HG03439 (cell line): ENCODE measurements at regions not wholly inside any gene's neighbourhood (a gene's known extent, or its start where the extent isn't known, plus 50 kb on each side); places are given as distances from the start of the nearest gene placed in this dataset.

Experiments
- ATAC-seq: cut with Tn5 transposase; IDR thresholded peaks from one replicate; pipeline ENCODE4 v1.9.1; 2021; ENCODE audit warnings: mild to moderate bottlenecking, moderate library complexity; ENCODE audit not compliant: unreplicated experiment

DNA sequence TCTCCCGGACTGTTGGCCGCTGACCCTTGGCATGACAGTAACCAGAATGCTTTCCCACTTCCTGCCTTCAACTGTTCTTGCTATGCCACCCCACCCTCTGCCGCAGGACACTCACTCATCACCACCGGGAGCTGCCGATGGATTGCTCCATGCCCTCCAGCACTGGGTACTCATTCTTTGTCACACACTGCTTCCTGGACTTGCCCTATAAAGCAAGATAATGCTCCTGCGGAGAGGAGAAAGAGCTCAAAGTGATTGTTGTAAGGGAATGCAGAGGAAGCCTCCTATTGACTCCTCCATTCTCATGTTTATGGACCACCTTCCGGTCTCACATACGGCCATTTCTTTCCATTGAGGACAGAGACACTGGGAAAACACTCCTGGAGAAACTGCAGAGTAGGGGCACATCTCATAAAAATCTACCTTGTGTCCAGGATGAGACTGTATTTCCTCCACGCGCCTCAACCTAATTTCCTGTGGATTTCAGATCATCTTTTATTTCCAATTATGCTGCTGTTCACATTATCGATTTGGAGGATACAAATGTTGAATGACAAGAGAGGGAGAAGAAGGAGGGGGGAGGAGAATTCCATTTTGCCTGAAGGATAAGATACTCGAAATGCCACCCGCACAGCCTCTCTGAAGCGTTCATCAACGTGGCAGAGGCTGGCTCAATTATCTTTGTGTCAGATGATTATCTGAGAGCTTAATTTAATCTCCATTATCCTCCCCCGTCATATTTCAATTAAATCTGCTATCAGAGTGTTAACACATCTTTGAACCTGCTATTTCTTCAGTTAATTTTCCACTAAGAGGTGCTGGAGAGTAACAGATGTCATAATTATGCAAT, 486.1 kb upstream of the SALL1 start:
- no peak for ATAC-seq

DNA sequence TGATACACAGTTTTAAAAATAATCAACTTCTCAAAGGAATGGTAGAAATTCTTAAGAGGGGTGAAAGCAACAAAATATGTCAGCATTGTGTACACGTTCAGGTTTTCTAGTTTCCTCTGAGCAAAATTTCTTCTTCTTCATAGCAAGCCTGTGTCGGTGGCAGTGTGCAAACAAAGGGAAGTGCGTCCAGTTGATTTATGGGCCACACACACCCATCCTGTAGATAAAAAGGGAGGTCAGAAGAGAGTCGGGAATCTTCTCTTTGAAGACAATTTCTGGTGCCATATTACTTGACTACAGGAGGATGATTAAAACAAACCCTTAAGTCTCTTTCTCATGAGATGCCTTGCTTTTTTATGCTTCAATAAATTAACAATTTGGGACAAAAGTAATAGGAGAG, 484.1 kb upstream of the SALL1 start:
- ATAC-seq: no peak

DNA sequence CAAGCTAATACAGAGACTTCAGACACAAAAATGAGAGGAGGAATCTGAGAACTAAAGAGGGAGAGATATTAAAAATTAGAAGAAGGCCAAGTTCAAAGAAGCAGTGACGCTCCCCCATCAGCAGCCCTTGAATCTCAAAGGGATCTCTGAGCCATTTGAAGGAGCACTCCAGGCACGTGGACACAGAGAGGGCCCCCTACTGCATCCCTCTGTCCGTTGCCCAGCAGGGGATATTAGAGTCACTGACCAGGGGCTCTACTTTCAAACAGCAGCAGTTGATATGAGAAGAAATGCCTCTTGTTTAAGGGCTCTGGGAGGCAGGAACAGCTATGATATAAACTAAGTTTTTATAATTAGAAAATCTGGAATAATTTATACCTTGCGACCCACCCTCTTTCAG, 479.0 kb upstream of the SALL1 start:
- ATAC-seq: no peak

DNA sequence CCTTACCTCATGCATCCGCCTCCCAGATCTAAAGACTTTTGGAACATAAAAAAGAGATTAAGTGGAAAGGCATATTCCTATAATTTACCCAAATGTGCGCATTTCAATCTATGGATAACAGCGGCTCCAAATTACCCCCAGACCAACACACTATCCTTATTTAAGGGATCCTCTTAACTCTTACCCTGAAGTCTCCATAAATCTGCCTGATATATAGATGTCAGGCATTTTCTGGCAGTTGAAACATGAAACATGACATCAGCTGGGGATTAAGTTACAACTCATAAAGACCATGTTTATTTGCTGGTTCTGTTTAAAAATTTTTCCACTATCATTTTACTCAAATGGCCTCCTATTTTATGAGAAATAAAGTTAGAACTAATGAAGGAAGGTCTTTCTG, 478.5 kb upstream of the SALL1 start:
- ATAC-seq: no peak

DNA sequence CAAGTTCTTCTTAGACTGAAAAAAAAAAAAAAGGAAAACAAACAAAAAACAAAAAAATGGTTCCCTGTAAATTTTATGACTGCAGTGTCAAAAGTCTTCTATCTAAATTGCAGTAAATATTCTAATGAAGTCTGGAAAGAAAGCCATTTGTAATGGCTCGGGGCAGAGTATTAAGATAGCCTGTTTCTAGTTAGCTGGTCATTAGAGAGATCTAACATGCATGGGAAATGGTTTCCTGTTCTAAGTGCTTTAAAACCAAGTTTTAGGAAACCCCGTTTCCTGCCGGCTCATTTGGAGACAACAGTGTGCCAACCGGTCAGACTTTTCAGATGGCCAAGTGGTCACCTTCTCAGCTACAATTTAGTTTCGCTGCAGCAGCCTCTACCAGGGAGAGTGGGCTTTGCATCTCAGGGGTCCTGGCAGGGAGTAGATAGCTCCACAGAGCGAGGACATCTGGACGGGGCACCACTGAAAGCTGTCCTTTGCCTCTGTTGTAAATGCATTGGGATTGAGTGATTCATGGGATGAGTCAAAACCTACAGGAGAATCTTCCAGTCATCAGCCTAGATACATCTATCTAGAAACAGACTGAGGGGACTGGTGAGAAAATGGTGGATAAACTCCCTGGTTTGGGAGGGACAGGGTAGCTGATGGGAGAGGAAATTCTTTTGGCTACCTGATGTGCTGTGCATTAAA, 473.2 kb upstream of the SALL1 start:
- ATAC-seq: no peak

DNA sequence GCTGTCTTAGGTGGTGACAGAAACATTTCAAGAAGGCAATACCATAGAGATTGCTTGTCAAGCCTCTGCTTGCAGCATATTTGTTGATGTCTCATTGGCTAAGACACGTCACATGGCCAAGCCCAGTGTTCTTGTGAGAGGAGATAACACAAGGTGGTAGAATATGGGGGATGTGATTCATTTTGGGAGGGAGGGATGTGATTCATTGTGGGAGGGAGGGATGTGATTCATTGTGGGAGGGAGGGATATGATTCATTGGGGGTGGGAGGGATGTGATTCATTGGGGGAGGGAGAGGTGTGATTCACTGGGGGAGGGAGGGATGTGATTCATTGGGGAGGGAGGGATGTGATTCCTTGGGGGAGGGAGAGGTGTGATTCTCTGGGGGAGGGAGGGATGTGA, 470.5 kb upstream of the SALL1 start:
- no peak for ATAC-seq

DNA sequence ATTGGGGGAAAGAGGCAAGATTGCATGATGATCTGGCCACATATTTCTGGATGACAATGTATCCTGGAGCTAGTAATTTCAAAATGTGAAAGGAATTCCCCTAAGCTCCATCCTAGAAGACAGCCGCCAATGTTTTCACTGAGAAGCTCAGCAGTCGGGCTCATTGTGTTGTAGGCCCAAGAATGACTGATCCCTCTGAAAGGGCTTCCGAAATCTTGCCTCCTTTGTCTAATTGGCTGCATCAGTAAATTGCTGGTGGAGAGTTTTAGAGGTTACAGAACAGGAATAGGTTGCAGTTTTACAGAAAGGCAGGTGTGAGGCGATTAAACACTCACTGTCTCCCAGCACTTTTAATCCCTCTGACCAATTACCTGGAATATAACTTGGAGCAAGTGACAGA, 464.1 kb upstream of the SALL1 start:
- no peak for ATAC-seq

DNA sequence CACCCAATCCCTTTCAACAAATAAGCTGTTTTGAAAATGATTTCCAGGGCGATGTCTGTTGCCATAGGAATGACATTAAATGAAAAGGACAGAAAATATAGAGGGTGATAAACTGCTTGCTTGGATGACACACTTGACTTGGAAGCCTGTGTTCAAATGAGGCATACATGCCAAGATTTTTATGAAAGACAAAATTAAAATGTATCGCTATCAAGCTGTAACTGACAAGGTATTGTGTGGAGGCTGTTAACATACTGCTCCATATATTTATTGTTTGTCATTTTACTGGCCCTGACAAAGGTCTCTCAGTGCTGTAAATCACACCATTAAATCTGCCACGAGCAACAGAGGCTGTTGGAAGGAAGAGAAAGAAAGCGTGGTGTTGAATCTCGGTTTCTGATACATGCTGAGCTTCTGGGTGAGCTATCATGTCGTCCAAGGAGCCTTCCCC, 456.2 kb upstream of the SALL1 start:
- ATAC-seq: no peak

DNA sequence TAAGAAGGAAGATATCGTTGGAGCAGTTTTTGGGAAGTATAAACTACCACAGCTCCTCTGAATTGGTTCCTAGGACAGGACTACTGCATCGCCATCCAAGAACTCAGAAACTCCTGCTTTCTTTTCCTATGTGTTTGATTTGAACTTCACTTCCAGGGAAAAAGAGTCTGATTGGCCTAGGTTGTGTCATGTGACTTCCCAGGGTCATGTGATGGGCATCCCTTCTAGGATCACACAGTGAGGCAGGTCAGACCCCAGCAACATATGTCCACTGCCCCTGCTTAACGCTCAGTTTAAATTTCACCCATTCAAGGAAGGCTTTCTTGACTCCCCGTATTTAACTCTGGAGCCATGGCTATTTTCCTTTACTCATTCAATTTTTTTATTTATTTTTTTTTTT, 445.2 kb upstream of the SALL1 start:
- ATAC-seq: no peak

DNA sequence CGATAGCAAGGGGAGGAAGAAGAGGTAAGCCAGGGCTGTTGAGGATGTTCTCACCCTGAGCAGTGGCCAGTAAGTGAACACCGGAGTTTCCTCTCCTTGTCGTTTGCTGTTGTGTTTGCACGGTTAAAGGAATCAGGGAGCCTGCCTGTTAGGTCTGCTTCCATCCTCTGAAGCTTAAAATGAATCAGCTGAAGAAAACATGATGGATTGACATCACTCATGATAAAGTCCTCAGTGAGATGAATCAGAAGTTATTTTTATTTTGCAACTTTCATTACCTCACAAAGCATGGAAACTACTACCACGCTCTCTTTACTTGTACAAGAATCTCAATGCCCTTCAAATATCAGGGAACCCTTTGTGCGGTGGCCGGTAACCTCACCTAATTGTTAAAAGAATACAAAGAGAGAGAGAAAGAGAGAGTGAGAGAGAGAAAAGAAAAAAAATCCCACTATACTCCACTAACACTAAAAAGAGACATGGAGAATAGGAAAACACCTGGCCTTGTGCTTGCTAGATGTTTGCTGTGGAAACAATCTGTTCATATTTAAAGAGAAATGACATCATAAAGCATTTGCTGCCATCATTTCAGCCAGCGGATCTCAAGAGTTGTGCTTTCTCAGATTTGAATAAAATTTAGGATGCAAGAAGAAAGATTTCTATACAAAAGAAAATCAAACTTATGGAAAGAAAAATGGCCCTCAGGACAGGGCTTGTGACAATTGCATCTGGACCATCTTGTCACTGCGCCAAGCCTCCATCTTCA, 441.6 kb upstream of the SALL1 start:
- no peak for ATAC-seq

DNA sequence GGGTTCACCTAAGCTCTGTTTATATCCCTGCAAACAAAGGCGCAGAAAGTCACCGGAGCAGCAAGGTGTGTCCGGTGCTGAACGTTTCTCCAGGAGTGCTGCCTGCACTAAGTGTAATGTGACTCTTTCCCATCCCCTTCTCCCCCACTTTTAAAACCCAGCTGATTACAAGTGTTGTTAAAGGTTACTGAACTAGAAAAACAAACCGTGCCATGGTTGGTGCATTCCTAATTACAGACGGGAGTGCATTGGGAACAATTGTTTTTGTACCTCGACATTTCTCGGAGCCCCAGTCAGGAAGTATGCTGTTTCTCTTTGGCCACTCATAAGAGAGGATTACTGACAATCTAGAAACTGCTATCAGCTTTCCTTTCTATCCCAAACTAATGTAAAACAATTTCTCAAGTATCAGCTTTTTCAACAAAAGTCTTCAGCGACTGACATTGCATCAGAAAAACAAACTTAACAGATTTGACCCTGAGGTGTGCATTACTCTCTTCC, 441.0 kb upstream of the SALL1 start:
- no peak for ATAC-seq

DNA sequence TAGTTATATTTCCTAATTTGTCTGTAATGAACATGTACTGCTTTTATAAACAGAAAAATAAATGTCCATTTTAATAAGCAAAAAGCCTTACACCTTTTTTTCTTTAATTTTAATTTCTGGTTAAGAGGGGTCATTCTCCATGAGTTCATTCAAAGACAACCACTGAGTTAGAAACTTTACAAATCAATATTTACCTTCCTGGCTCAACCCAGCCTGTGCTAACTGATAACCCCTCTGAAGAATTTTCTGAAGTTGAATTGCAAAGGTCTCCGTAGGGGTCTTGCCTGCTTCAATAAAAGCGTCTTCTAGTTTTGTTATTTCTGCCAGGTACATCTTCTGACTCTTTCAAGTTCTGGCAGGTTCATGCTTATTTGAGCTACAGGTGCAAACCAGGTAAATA, 440.4 kb upstream of the SALL1 start:
- no peak for ATAC-seq

DNA sequence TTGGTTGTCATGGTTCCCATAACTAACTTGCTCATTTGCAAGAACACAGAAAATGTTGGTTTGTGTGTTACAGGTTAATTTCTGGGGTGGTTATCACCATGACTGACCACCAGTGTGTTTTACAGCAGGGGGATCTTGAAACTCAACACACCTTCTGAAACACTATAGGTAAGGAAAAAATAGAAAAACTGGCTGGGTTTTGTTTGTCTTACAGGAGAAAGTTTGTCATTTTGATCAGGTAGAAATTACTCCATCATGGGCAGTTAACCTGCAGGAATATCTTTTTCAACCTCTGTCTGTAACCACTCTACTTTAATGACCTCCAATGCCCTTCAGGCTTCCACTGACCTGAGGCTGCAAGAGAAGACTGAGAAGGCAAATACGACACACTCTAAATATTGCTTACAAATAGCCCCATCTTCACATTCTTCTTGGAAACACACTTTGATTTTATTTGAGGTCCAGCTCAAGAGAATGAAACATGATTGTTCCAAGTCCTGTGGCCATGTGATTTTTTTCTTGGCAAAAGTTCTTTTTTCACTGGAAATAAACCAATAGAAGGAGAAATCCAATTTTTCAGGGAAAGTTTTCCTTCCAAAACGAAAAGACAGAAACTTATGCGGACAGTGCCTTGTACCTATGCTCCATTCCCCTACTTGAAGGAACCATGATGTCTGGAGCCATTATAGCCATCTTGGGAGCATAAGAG, 428.7 kb upstream of the SALL1 start:
- no peak for ATAC-seq

DNA sequence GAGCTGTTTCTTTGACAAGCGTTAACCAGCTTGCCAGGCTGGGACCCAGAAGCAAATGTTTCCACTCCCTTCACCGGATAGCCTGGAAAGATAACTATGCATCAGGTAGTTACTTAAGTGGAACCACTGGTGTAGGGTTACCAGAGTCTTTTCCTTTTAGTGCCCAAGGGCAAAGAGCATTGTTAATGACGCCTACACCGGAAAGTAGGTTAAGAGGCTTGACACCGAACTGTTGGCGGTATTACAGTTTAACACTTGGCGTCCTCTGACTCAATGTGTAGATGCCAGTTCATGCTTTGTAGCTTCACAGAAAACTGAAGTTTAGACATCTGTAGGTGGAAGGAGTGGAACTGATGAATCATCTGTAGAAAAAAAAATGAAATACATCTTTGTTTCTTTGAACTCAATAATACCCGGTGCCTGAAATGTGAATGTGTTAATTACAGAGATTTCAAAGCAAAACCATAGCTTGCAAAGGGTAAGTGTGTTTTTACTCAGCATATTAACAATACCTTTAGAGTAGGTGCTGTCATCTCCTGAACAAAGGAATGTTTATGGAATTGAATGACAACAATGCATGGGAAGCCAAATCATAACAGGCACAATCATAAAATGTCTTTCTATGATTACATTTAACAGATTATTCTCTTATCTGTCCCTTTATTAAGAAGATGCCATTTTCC, 426.7 kb upstream of the SALL1 start:
- no peak for ATAC-seq

DNA sequence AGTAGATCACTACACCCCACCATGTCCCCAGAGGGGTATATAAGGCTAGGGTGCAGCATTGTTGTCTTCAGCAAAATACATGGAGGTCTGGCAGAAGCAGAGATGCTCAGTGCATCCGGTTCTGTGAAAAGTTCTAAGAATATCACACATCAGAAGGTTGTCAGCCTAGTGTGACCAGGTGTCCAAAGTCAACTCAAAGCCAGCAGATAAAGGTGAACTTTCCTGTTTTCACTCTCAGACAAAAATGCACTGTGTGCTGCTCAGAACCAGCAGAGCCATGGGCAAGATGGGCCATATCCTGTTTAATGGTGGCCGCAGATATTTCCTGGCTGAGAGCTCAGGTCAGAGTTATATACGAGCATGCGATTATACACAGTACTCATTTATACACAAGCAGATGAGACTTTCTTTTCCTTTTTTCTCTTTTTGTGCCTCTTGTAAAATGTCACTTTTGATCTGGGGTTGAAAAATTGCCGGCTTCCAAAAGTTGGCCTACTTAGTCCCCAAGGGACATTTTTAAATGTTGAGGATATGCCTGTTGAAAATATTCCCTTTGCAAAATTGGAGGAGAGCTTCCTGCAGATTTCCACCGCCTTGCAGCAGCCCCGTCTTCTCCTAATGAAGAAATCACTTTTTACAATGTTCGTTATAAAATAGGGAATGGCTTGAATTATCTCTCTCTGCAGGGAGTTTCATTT, 425.6 kb upstream of the SALL1 start:
- no peak for ATAC-seq

DNA sequence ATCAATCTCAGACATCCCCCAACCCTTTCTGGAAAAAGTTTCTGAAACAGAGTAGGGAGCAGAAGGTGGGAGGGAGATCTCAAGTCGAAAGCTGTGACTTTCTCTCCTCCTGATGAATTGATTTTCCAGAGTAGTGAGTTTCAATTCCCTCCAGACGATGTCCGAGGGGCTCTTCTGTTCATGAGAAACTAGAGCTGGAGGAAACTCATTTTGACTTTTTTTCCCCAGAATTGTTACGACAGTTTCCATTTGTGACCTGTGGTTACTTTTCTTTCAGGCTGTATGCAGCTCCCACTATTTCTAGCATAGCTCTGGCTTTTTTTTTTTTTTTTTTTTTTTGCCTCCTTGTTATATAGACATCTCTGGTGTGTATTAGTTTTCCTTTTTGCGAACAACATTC, 422.1 kb upstream of the SALL1 start:
- no peak for ATAC-seq

DNA sequence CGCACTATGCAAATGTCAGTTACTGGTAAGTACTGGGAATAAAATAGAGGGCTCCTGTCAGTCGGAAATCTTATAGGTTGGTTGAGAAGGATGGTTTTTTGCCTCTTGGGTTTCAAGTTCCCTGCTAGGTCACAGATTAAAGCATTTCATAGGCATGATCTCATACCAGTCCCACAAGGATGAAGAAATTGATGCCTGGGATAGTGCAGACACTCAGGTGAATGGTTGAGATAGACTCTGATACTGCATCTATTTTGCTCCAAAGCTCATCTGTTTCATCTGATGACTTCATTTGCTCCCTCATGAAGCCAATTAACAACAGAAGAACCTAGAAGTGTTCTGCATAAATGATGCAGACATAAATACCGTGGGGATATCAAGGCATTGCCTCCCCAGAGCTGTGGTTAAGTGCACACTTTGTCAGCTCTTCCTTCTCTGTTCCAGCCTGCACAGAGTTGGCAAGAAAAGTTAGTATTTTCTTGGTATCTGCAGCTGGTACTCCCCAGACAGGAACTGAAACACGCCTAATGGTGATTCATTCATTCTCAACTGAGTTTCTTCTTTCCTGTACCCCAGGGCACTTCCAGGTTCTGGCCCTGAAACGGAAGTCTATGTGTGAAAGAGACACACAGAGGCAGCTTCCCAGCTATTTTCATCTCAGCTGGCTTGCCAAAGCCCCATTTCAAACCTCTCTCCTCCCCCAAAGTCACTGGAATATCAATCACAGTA, 418.3 kb upstream of the SALL1 start:
- peak; percentile 55 for ATAC-seq

DNA sequence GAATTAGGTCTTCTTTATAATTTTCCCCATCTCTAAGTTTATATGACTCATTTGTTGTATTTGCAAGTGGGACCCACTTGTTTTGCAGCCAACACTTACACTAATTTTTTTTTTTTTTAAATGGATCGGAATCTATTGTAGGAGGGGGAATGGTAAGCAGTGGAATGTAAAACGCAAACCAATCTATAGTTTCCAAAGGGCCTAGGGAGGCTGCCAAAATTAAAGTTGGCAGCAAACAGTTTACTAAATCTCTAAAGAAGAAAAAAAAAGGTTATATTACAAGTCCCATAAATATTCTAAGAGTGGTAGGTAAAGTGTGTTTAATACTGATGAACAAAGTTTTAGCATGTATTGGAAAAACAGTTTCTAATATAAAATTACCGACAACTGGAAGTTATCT, 416.8 kb upstream of the SALL1 start:
- no peak for ATAC-seq

DNA sequence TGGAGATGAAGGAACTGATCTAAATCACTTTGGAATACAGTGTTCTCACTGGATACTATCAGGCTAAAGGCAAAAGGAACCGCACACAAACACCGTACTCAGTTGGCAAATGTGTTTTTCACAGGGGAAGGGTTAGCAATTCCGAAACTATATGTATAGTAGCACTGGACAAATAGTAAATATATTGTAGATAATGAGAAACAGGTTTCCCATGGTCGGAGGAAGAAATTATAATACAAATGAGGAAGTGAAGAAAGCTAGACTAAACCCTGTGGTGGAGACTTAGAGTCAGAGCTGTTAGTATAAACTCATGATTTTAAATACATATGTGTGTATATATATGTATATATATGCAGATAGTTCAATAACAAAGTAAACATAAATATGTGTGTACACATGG, 414.1 kb upstream of the SALL1 start:
- ATAC-seq: peak; percentile 68
